GM10266 (cell line): ENCODE measurements at regions not wholly inside any gene's neighbourhood (a gene's known extent, or its start where the extent isn't known, plus 50 kb on each side); places are given as distances from the start of the nearest gene placed in this dataset.

Source experiments
- DNase-seq: peaks from one replicate; pipeline ENCODE4 v3.0.0; 2012; ENCODE audit errors: extremely low spot score
- TF ChIP-seq, protein P1 (sequence below): IDR thresholded peaks from 2 replicates; pipeline ENCODE4 v1.5.1; 2012; ENCODE audit warnings: mild to moderate bottlenecking, low read depth; ENCODE audit not compliant: control insufficient read depth, insufficient read depth; ENCODE audit errors: missing control alignments

GRCh38 chr9:27659001-27659400 lies 85.7 kb upstream of the C9orf72 start:
- TF ChIP-seq, protein P1, sequence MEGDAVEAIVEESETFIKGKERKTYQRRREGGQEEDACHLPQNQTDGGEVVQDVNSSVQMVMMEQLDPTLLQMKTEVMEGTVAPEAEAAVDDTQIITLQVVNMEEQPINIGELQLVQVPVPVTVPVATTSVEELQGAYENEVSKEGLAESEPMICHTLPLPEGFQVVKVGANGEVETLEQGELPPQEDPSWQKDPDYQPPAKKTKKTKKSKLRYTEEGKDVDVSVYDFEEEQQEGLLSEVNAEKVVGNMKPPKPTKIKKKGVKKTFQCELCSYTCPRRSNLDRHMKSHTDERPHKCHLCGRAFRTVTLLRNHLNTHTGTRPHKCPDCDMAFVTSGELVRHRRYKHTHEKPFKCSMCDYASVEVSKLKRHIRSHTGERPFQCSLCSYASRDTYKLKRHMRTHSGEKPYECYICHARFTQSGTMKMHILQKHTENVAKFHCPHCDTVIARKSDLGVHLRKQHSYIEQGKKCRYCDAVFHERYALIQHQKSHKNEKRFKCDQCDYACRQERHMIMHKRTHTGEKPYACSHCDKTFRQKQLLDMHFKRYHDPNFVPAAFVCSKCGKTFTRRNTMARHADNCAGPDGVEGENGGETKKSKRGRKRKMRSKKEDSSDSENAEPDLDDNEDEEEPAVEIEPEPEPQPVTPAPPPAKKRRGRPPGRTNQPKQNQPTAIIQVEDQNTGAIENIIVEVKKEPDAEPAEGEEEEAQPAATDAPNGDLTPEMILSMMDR: no peak
- DNase-seq: no peak

DNA sequence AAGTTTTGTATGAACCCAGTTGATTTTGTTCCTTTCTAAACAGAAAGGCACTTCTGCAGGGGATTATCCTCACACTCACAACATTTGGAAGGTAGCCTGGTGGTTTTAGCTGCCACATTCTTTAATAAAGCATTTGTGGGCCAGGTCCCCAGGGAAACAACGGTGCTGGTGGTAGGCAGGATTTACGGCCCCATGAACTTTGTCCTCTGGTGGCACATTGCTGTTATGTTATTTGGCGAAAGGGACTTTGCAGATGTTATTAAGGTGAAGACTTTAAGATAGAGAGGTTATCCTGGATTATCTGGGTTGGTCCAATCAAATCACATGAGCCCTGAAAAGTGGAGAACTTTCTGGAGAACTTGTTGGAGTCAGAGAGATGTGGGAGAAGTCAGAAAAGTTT lies 86.3 kb upstream of the C9orf72 start:
- DNase-seq: no peak
- TF ChIP-seq, protein P1: no peak

DNA sequence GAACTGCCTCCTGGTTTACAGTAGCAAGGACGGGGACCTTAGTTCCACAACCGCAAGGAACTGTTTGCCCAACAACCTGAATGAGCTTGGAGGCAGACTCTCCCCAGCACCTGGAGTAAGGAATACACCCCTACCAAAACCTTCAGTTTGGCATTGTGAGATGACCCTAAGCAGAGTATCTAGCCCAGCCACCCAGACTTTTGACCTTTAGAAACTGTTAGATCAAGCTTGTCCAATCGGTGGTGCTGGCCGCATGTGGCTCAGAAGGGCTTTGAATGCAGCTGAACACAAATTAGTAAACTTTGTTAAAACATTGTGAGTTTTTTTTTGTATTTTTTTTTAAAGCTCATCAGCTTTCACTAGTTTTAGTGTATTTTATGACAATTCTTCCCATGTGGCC lies 86.9 kb upstream of the C9orf72 start:
- TF ChIP-seq, protein P1: no peak

GRCh38 chr9:27663526-27663925 lies 90.2 kb upstream of the C9orf72 start:
- TF ChIP-seq, protein P1: no peak
- no peak for DNase-seq

More for the DNA sequence above, 86.9 kb upstream of the C9orf72 start:
- no peak for DNase-seq

DNA sequence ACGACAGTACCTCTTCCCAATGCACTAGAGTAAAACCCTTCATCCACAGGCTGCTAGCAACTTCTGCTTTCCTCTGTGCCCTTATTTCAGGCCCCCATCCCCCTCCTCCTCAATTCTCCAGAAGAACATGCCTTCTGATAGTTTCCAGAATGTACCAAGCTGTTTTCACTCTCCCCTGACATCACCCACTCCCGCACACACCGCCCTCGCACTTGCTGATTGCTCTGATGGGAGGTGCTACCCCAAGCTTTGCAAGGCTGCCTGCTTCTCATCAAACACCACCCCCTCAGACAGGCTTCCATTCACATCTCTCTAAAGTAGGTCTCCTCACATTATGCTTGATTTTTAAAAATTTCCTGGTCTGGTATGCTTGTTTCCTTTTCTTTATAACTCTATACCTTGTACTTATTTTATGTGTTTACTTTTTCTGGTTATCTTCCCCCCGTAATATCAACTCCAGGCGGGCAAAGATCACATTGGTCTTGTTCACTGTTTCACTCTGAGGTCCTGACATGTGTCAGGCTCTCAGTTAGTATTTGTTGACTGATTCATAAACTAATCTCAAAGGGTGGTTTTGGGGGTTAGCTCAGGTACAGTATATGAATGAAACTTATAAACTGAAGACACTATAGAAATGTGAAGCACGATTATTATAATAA lies 91.0 kb upstream of the C9orf72 start:
- TF ChIP-seq, protein P1: no peak

GRCh38 chr9:27665136-27665535 lies 91.9 kb upstream of the C9orf72 start:
- DNase-seq: no peak
- TF ChIP-seq, protein P1: no peak

More for the DNA sequence above, 91.0 kb upstream of the C9orf72 start:
- no peak for DNase-seq

GRCh38 chr9:27668280-27668679 lies 95.0 kb upstream of the C9orf72 start:
- no peak for DNase-seq
- TF ChIP-seq, protein P1: no peak
